ENCODE measurements at regions not wholly inside any gene's neighbourhood (a gene's known extent, or its start where the extent isn't known, plus 50 kb on each side); places are given as distances from the start of the nearest gene placed in this dataset.
A peak's percentile ranks its signal among the peaks of the same experiment; 100 is the strongest.

GRCh38 chr11:29634244-29634643 lies 382.6 kb downstream of the KCNA4 start:
- Mint-ChIP-seq H3K27me3 (ENCODE audit: unreplicated experiment) (no peaks in the 10 kb centered on the region), H3K9me3 (ENCODE audit: unreplicated experiment) (no peaks in the 10 kb centered on the region), H3K27ac (ENCODE audit: unreplicated experiment) (no peak overlapping the region), H3K4me1 (ENCODE audit: low read depth, unreplicated experiment) (no peaks in the 10 kb centered on the region), H3K4me3 (ENCODE audit: unreplicated experiment) (no peak overlapping the region), H3K36me3 (ENCODE audit: unreplicated experiment) (no peaks in the 10 kb centered on the region)
- no peak for DNase-seq
- peak; percentile 44 for TF ChIP-seq CTCF (IDR thresholded peaks at IDR 0.05; ENCODE audit: partially characterized antibody, unreplicated experiment)

- Mint-ChIP-seq H3K27me3 (ENCODE audit: unreplicated experiment) (no peaks in the 10 kb centered on the region), H3K27ac (ENCODE audit: unreplicated experiment) (no peak overlapping the region), H3K36me3 (ENCODE audit: unreplicated experiment) (no peaks in the 10 kb centered on the region), H3K4me3 (ENCODE audit: unreplicated experiment) (no peak overlapping the region), H3K9me3 (ENCODE audit: unreplicated experiment) (no peaks in the 10 kb centered on the region), H3K4me1 (ENCODE audit: low read depth, unreplicated experiment) (no peaks in the 10 kb centered on the region)
- no peak for DNase-seq
- TF ChIP-seq CTCF (IDR thresholded peaks at IDR 0.05; ENCODE audit: partially characterized antibody, unreplicated experiment) = no peak
Observed at GRCh38 chr11:29629286-29629685, 387.5 kb downstream of the KCNA4 start.

GRCh38 chr11:29628609-29629008 lies 388.2 kb downstream of the KCNA4 start:
- no peak for TF ChIP-seq CTCF (IDR thresholded peaks at IDR 0.05; ENCODE audit: partially characterized antibody, unreplicated experiment)
- Mint-ChIP-seq H3K4me3 (ENCODE audit: unreplicated experiment) (no peak overlapping the region), H3K9me3 (ENCODE audit: unreplicated experiment) (no peaks in the 10 kb centered on the region), H3K27ac (ENCODE audit: unreplicated experiment) (no peak overlapping the region), H3K27me3 (ENCODE audit: unreplicated experiment) (no peaks in the 10 kb centered on the region), H3K4me1 (ENCODE audit: low read depth, unreplicated experiment) (no peaks in the 10 kb centered on the region), H3K36me3 (ENCODE audit: unreplicated experiment) (no peaks in the 10 kb centered on the region)
- no peak for DNase-seq

GRCh38 chr11:29627541-29627940 lies 389.3 kb downstream of the KCNA4 start:
- Mint-ChIP-seq H3K4me1 (ENCODE audit: low read depth, unreplicated experiment) (no peaks in the 10 kb centered on the region), H3K9me3 (ENCODE audit: unreplicated experiment) (no peaks in the 10 kb centered on the region)
- DNase-seq = no peak

More at GRCh38 chr11:29627541-29627940, 389.3 kb downstream of the KCNA4 start:
- Mint-ChIP-seq H3K4me3 (ENCODE audit: unreplicated experiment) (no peak overlapping the region), H3K36me3 (ENCODE audit: unreplicated experiment) (no peaks in the 10 kb centered on the region), H3K27me3 (ENCODE audit: unreplicated experiment) (no peaks in the 10 kb centered on the region), H3K27ac (ENCODE audit: unreplicated experiment) (no peak overlapping the region)
- TF ChIP-seq CTCF (IDR thresholded peaks at IDR 0.05; ENCODE audit: partially characterized antibody, unreplicated experiment) = no peak

Measured in glutamatergic neuron (in vitro differentiated cells).